GM11168 (cell line): ENCODE measurements at regions not wholly inside any gene's neighbourhood (a gene's known extent, or its start where the extent isn't known, plus 50 kb on each side); places are given as distances from the start of the nearest gene placed in this dataset.
"Not testable (repeated sequence)": the region's sequence is repeated elsewhere in the genome, so short reads cannot be mapped to it uniquely, and the experiment has no call there.

Experiments used
- in situ Hi-C: fragments of 300-500 bp; cut with MboI; formaldehyde crosslinking; loops from one replicate; pipeline ENCODE4 v1.12.0; 2022; ENCODE audit warnings: low sequenced_read_pairs; ENCODE audit not compliant: unreplicated experiment

DNA sequence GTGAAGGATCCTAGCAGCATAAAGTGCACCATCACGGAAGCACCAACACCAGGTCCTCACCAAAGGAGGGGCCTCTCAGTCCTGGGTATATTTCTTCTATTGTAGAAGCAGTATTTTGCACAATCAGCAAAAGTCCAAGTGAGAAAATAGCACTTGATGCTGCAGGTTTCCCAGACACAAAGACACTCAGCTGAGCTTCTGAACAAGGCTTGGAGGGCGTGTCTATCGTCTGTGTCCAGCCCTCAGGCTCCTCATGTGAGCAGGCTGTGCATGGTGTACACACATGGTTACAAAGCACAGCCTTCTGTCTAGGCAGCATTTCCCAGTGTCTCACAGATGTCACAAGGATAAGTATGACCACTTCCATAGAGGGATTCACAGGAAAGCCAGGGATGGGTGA is 98.3 kb upstream of the SPATA12 start:
- in situ Hi-C loops: no loop called here

DNA sequence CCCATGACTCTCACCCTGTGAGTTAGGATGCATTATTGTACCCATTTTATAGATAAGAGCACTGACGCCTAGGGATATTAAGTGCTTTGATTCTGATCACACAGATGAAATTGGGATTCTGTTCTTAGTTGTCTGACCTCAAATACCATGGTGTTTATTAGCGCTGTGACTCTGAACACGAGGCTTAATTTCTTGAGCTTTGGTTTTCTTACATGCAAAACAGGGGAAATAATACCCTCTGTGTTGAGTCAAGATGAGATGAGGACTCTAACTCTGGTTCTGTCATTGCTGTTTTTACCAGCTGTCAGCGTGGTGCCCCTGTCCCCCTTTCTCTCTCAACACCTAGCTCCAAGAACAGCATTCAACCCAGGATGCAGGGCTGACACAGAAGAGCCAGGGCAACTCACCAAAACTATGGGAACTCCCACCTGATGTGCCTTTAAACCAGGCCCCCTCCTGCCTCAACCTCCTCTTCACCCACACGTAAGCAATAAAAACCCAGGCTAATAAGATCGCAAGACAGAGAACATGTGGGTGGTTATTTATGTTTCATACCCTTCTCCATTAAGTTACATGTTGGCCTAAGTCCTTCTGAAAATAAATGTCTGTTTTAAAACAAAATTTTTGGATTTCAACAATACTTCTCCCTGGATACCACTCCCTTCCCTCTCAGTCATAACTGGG is 100.1 kb upstream of the SPATA12 start:
- in situ Hi-C loops: no loop called here

GRCh38 chr3:56958879-56959278 is 101.6 kb upstream of the SPATA12 start:
- in situ Hi-C loops: no loop called here

DNA sequence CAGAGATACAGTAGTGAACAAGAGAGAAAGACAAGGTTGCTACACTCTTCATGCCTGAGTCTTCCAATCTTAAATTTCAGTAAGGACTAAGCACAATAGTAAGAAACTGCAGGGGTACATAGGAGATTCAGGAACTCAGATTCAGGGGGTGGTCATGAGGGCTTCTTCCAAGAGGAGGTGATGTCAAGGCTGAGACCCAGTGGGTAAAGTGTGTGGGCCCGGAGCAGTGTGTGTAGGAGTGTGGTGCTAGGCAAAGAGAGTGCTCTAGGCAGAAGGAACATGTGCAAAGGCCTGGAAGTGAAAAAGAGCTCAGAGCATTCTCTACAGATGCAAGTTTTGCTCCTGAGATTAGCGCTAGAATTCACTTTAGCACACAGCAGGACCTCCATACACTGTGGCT is 102.9 kb upstream of the SPATA12 start:
- in situ Hi-C loops: no loop called here

DNA sequence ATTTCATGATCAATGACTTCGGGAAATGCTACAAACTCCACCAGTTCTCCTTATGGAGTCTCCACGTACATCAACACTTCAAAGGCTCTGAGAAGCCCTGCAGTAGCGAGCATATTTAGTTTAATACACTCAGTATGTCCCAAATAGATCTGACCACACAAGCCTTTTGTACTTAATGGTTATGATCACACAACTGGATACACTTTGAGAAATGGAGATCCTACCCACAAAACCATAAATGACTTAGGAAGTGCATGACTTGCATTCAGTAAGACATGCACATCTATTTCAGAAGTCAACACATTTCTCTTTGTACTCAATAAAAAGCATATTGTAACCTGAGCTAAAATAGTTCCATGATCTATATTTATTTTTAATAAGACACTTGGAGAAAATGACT is 103.6 kb upstream of the SPATA12 start:
- in situ Hi-C loops: no loop called here

GRCh38 chr3:56955492-56956111 is 104.9 kb upstream of the SPATA12 start:
- in situ Hi-C loops: no loop called here

DNA sequence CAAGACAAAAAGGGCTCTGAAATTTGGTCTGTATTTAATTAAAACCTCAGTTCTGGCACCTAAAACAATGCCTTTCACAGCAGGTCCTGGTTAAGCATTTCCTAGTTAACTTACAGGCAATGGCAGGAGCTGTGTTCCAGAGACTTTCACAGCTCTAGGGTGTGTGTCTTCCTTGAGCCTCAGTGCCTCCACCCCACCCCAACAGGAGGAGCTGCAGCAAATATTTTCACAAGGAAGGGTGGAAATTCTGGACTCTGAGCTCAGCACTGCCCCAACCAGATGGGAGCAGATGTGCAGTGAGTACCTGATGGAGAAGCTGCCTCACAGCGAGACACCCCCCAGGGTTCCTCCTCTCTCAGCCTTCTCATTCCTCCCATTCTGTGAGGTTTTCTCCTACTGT is 106.3 kb upstream of the SPATA12 start:
- in situ Hi-C loops: no loop called here

- in situ Hi-C loops: no loop called here
Observed at GRCh38 chr3:56952846-56953245, 107.6 kb upstream of the SPATA12 start.

DNA sequence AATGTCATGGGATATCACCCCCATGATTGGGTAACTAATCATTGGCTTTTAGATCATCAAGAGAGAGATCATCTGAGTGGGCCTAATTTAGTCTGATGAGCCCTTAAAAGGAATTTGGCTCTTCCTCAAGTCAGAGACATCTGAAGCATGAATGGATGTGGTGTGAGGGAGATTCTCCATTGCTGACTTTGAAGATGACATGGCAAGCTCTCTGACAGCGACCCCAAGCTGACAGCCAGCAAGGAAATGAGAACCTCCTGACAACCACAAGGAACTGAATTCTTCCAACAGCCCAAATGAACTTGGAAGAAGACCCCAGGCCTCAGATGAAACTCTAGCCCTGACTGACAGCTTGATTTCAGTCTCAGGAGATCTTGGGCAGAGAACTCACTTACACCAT is 108.4 kb upstream of the SPATA12 start:
- in situ Hi-C loops: no loop called here

GRCh38 chr3:56951366-56951765 is 109.1 kb upstream of the SPATA12 start:
- in situ Hi-C loops: no loop called here

DNA sequence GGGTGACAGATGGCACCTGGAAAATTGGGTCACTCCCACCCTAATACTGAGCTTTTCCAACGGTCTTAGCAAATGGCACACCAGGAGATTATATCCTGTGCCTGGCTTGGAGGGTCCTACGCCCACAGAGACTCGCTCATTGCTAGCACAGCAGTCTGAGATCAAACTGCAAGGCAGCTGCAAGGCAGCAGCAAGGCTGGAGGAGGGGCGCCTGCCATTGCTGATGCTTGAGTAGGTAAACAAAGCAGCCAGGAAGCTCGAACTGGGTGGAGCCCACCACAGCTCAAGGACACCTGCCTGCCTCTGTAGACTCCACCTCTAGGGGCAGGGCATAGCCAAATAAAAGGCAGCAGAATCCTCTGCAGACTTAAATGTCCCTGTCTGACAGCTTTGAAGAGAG is 115.1 kb upstream of the SPATA12 start:
- in situ Hi-C loops: not testable (repeated sequence)

- in situ Hi-C loops: no loop called here
Observed at GRCh38 chr3:56942523-56942922, 117.9 kb upstream of the SPATA12 start.

DNA sequence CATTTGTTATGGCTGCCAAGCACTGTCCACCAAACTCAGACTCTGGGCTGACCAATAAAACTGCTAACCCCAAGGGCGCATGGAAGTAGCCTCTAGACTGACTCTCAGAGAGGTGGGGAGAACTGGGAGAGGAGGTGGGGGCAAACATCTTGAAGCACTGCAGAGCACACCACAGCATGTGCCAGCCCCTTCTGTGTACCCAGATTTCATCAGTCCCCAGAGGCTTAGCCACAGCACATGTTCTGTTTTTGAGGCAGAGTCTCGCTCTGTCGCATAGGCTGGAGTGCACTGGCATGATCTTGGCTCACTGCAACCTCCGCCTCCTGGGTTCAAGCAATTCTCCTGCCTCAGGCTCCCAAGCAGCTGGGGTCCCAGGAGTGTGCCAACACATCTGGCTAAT is 119.5 kb upstream of the SPATA12 start:
- in situ Hi-C loops: no loop called here

- in situ Hi-C loops: no loop called here
Observed at GRCh38 chr3:56940321-56940720, 120.1 kb upstream of the SPATA12 start.

GRCh38 chr3:56939834-56940233 is 120.6 kb upstream of the SPATA12 start:
- in situ Hi-C loops: no loop called here

DNA sequence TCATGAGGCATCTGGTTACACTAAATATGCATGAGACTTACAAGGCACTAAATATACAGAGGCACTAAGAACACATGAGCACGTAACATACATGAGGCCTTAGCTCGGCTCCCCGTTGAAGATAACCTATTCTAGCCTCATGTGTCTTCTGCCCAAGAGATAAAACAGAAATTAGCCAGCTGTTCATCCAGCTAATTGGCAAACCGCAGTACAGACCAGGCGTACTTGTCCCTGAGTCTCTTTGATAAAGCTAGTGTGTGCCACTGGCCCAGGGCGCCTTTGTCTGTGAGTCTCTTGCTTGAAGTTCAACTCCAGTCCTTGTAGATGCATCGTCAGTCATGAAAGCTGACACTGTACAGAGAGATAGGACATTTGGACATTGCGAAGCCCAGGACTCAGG is 121.9 kb upstream of the SPATA12 start:
- in situ Hi-C loops: no loop called here

GRCh38 chr3:56937580-56937979 is 122.9 kb upstream of the SPATA12 start:
- in situ Hi-C loops: no loop called here

GRCh38 chr3:56935811-56936210 is 124.7 kb upstream of the SPATA12 start:
- in situ Hi-C loops: no loop called here

DNA sequence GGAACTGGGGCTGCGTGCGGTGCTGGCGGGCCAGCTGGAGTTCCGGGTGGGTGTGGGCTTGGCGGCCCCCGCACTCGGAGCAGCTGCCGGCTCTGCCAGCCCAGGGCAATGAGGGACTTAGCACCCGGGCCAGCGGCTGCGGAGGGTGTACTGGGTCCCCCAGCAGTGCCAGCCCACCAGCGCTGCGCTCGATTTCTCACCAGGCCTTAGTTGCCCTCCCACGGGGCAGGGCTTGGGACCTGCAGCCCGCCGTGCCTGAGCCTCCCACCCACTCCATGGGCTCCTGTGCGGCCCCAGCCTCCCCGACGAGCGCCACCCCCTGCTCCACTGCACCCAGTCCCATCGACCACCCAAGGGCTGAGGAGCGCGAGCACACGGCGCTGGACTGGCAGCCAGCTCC is 126.0 kb upstream of the SPATA12 start:
- in situ Hi-C loops: not testable (repeated sequence)

DNA sequence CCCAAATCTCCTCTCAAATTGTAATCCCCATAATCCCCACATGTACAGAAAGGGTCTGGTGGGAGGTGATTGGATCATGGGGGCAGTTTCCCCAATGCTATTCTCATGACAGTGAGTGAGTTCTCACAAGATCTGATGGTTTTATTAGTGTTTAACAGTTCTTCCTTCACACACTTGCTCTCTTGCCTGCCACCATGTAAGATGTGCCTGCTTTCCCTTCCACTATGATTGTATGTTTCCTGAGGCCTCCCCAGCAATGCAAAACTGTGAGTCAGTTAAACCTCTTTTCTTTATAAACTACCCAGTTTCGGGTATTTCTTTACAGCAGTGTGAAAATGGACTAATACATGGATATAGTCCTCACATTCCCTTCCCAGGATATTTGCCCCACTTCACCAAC is 126.7 kb upstream of the SPATA12 start:
- in situ Hi-C loops: no loop called here

- in situ Hi-C loops: no loop called here
Observed at GRCh38 chr3:56932866-56933265, 127.6 kb upstream of the SPATA12 start.

- in situ Hi-C loops: no loop called here
Observed at GRCh38 chr3:56931836-56932235, 128.6 kb upstream of the SPATA12 start.
